ENCODE measurements at regions not wholly inside any gene's neighbourhood (a gene's known extent, or its start where the extent isn't known, plus 50 kb on each side); places are given as distances from the start of the nearest gene placed in this dataset.

DNA sequence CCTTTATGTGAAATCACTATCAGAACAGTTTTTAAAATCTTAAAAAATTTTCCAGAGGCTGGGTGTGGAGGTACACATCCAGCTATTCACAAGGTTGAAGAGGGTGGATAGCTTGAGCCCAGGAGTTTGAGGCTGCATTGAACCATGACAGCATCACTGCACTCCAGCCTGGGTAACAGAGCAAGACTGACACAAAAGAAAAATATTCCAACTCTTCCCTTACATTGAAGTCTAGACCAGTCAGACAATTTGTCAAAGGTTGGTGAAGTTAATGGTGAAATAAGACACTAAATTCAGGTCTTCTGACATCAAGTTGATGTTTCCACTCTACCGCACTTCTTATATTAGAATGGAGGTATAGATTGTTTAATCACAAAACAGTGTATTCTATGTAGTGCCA, 52.8 kb downstream of the HYCC2 start:
- Mint-ChIP-seq H3K27me3 (ENCODE audit: low read depth, poor library complexity) (no peaks in the 10 kb centered on the region), H3K27ac (no peak overlapping the region), H3K9me3 (no peaks in the 10 kb centered on the region), H3K36me3 (ENCODE audit: low read depth) (peaks cover 27% of the 10 kb centered on the region), H3K4me3 (no peak overlapping the region), H3K4me1 (peaks cover 12% of the 10 kb centered on the region)
- TF ChIP-seq, protein P1, sequence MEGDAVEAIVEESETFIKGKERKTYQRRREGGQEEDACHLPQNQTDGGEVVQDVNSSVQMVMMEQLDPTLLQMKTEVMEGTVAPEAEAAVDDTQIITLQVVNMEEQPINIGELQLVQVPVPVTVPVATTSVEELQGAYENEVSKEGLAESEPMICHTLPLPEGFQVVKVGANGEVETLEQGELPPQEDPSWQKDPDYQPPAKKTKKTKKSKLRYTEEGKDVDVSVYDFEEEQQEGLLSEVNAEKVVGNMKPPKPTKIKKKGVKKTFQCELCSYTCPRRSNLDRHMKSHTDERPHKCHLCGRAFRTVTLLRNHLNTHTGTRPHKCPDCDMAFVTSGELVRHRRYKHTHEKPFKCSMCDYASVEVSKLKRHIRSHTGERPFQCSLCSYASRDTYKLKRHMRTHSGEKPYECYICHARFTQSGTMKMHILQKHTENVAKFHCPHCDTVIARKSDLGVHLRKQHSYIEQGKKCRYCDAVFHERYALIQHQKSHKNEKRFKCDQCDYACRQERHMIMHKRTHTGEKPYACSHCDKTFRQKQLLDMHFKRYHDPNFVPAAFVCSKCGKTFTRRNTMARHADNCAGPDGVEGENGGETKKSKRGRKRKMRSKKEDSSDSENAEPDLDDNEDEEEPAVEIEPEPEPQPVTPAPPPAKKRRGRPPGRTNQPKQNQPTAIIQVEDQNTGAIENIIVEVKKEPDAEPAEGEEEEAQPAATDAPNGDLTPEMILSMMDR (IDR thresholded peaks at IDR 0.05) = no peak
- DNase-seq = peak; percentile 16

DNA sequence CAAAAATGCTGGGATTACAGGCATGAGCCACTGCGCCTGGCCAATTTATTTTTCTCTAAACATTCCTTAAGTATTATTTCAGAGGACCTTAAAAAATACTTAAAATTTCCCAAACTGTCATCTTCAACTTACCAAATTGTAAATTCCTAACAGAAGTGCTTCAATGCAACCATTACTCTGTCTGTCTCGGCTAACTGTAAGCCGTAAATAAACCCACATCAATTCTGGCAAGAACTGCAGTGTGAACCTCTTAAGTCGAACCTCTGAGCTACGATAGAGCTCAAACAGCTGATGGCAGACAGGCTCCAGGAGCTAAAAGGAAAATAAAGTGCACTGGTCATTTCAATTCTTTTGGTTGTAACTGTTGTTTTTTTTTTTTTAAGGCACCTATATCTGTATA, 53.4 kb upstream of the ORC2 start:
- DNase-seq = no peak
- peaks cover 19% of the 10 kb centered on the region for H3K4me1 Mint-ChIP-seq
- TF ChIP-seq, protein P1 (IDR thresholded peaks at IDR 0.05) = no peak

More for the DNA sequence above, 53.4 kb upstream of the ORC2 start:
- Mint-ChIP-seq H3K9me3 (no peaks in the 10 kb centered on the region), H3K4me3 (no peak overlapping the region), H3K27ac (no peak overlapping the region), H3K36me3 (ENCODE audit: low read depth) (peaks cover 23% of the 10 kb centered on the region), H3K27me3 (ENCODE audit: low read depth, poor library complexity) (no peaks in the 10 kb centered on the region)
